PC-3 (cell line): ENCODE measurements at regions not wholly inside any gene's neighbourhood (a gene's known extent, or its start where the extent isn't known, plus 50 kb on each side); places are given as distances from the start of the nearest gene placed in this dataset.

Experiments used
- CTCF ChIP-seq: fragments of 300-600 bp; sonication (generic); conservative IDR thresholded peaks from 2 replicates; pipeline ENCODE4 v1.5.1; 2017; ENCODE audit warnings: antibody characterized with exemption, low read depth, mild to moderate bottlenecking, low read length
- EZH2 ChIP-seq: fragments of 300-600 bp; sonication (generic); IDR thresholded peaks from one replicate; pipeline ENCODE4 v1.6.1; 2017; ENCODE audit warnings: antibody characterized with exemption, mild to moderate bottlenecking, low read length; ENCODE audit not compliant: unreplicated experiment
- EZH2phosphoT487 ChIP-seq: fragments of 300-600 bp; sonication (generic); IDR thresholded peaks from 2 replicates; pipeline ENCODE4 v1.6.1; 2018; ENCODE audit warnings: mild to moderate bottlenecking, antibody characterized with exemption, low read length, borderline replicate concordance

GRCh38 chr16:9393591-9393990 lies 302.1 kb downstream of the HAPSTR1 start:
- TF ChIP-seq CTCF (no peak), EZH2 (no peak), EZH2phosphoT487 (no peak)
